Sigmoid colon (tissue), 6 donors: ENCODE measurements at regions not wholly inside any gene's neighbourhood (a gene's known extent, or its start where the extent isn't known, plus 50 kb on each side); places are given as distances from the start of the nearest gene placed in this dataset.

Experiments used
- DNase-seq: peaks from one replicate; pipeline ENCODE4 v3.0.0-alpha.2; 2019
- H3K27ac ChIP-seq, 4 donors: fragments of 200-600 bp; sonication (generic); one replicate each; pipeline ENCODE4 v1.5.1; 2016 to 2019; ENCODE audit warnings: mild to moderate bottlenecking in 1 of 4
- H3K27me3 ChIP-seq, 3 donors: fragments of 200-600 bp; sonication (generic); one replicate each; pipeline ENCODE4 v1.5.1; 2019; ENCODE audit warnings: mild to moderate bottlenecking in 1 of 3
- H3K36me3 ChIP-seq, 4 donors: fragments of 200-600 bp; sonication (generic); one replicate each; pipeline ENCODE4 v1.5.1; 2016 to 2019
- H3K4me1 ChIP-seq, 4 donors: fragments of 200-600 bp; sonication (generic); one replicate each; pipeline ENCODE4 v1.5.1; 2017 to 2019
- H3K4me3 ChIP-seq, 4 donors: fragments of 200-600 bp; sonication (generic); one replicate each; pipeline ENCODE4 v1.5.1; 2017 to 2019; ENCODE audit warnings: mild to moderate bottlenecking in 2 of 4, moderate library complexity in 1 of 4
- H3K9me3 ChIP-seq, 4 donors: fragments of 200-600 bp in 3 of 4; sonication (generic) in 3 of 4; one replicate each; pipeline versions ENCODE4 v1.5.1 to v1.6.1; 2013 to 2019
- EP300 ChIP-seq, 4 donors: sonication (generic); formaldehyde crosslinking; IDR thresholded peaks; one replicate each; pipeline ENCODE4 v1.6.1; 2017; ENCODE audit warnings: antibody characterized with exemption in 4 of 4
- POLR2A ChIP-seq, 2 donors: fragments of 450-650 bp; IDR thresholded peaks; one replicate each; pipeline ENCODE4 v1.6.1; 2016; ENCODE audit warnings: antibody characterized with exemption in 2 of 2, mild to moderate bottlenecking in 2 of 2, moderate library complexity in 2 of 2
- POLR2AphosphoS5 ChIP-seq, 4 donors: sonication (generic); formaldehyde crosslinking; IDR thresholded peaks; one replicate each; pipeline ENCODE4 v1.6.1; 2017; ENCODE audit warnings: antibody characterized with exemption in 4 of 4
- WGBS, 2 donors: extraction: QIAGEN DNeasy Blood & Tissue Kit; methylation state at CpG; one replicate each; pipeline ENCODE4 v1.1.7; 2013; 5-methylcytosine and 5-hydroxymethylcytosine counted together
- intact Hi-C: fragments of 100-400 bp; cut with DNase I; formaldehyde crosslinking; loops from one replicate; pipeline ENCODE4 v1.15.1; 2023
- TF ChIP-seq, protein P1 (sequence below), 4 experiments: fragments of 450-650 bp in 3 of 4; fragments of 200-600 bp in 1 of 4; IDR thresholded peaks; one replicate each; pipeline ENCODE4 v1.5.1; 2016 to 2019; ENCODE audit warnings: antibody characterized with exemption in 4 of 4, mild to moderate bottlenecking in 3 of 4, moderate library complexity in 2 of 4
- donor health status: healthy with polysubstance abuse.
- donor health status: healthy.

DNA sequence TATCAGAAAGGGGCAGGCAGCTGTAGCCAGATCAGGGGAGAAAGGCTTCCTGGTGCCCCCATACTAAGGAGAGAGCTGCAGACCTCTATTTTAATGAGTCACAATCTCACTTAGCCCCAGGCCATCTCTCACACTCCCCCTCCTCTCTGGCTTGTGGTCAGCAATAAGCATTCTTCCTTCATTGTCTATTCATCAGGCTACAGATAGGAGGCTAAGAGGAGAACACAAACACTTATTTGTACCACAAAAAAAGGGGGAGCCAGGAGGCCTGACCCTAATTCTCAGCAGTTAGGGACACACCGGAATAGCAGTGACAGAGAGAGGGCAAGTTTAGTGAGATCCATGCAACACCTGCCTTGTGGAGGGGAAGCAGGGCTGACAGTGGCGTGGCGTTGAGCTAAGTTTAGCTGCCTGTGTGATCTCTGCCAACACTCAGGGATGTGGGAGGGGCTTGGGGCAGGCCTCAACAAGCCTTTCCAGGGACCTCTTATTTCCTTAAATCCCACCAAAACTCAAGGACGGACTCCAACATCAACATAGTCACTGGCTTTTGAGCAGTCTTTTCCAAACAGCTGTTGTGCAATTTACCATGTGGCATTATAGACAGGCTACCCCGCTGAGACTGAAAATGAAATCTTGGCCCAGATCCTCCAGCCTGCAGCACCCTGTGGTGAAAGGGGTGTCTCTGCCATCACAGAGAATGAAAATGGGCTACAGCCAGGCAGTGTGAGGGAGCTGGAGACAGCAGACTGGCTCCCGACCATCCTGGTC lies 191.9 kb upstream of the TSC22D2 start:
- no peaks in the 10 kb centered on the region for H3K36me3 ChIP-seq
- WGBS, 2 donors: 72 to 80% methylated on average over 6 of the region's 6 CpGs
- intact Hi-C loops: no loop called here
- no peak for DNase-seq
- peak overlapping the region in 2 of 4 donors; percentile 39 to 48 for H3K27ac ChIP-seq
- no peaks in the 10 kb centered on the region for H3K27me3 ChIP-seq
- no peak overlapping the region for H3K4me3 ChIP-seq
- H3K9me3 ChIP-seq: peaks cover 0 to 2% (median 1%) of the 10 kb centered on the region in 4 donors
- TF ChIP-seq EP300 (IDR thresholded peaks at IDR 0.05) (no peak), POLR2A (IDR thresholded peaks at IDR 0.05) (no peak), POLR2AphosphoS5 (IDR thresholded peaks at IDR 0.05) (no peak)
- TF ChIP-seq, protein P1, sequence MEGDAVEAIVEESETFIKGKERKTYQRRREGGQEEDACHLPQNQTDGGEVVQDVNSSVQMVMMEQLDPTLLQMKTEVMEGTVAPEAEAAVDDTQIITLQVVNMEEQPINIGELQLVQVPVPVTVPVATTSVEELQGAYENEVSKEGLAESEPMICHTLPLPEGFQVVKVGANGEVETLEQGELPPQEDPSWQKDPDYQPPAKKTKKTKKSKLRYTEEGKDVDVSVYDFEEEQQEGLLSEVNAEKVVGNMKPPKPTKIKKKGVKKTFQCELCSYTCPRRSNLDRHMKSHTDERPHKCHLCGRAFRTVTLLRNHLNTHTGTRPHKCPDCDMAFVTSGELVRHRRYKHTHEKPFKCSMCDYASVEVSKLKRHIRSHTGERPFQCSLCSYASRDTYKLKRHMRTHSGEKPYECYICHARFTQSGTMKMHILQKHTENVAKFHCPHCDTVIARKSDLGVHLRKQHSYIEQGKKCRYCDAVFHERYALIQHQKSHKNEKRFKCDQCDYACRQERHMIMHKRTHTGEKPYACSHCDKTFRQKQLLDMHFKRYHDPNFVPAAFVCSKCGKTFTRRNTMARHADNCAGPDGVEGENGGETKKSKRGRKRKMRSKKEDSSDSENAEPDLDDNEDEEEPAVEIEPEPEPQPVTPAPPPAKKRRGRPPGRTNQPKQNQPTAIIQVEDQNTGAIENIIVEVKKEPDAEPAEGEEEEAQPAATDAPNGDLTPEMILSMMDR (IDR thresholded peaks at IDR 0.05): no peak
- H3K4me1 ChIP-seq: peaks cover 0 to 18% (median 14%) of the 10 kb centered on the region in 4 donors

DNA sequence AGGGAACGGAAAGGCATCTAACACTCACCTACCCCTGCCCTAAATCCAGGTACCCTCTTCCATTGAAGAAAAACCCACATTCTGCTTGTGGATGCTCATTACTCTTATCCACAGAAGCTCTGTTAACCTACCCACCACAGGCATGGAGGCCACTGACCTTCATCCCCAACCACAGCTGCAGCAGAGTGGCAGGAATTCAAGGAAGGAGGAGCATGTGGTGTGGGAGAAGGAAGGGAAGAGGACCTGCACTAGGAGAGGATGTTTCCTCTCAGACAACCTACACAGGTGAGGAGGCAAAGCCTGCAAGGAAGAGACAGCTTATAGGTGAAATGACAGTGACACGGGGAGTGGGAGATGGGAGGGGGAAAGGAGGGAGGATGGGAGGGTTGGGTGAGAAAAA lies 192.5 kb upstream of the TSC22D2 start:
- DNase-seq: no peak
- H3K4me1 ChIP-seq: peaks cover 0 to 12% (median 9%) of the 10 kb centered on the region in 4 donors
- H3K4me3 ChIP-seq: no peak overlapping the region
- no peaks in the 10 kb centered on the region for H3K27me3 ChIP-seq
- TF ChIP-seq POLR2A (IDR thresholded peaks at IDR 0.05): no peak
- no peak for TF ChIP-seq POLR2AphosphoS5 (IDR thresholded peaks at IDR 0.05)
- TF ChIP-seq EP300 (IDR thresholded peaks at IDR 0.05): no peak
- TF ChIP-seq, protein P1 (IDR thresholded peaks at IDR 0.05): no peak
- WGBS, 2 donors: 87 to 88% methylated on average over 2 of the region's 2 CpGs
- H3K36me3 ChIP-seq: no peaks in the 10 kb centered on the region
- peak overlapping the region in 1 of 4 donors; percentile 48 for H3K27ac ChIP-seq
- intact Hi-C loops: no loop called here
- H3K9me3 ChIP-seq: peaks cover 0 to 2% (median 1%) of the 10 kb centered on the region in 4 donors

DNA sequence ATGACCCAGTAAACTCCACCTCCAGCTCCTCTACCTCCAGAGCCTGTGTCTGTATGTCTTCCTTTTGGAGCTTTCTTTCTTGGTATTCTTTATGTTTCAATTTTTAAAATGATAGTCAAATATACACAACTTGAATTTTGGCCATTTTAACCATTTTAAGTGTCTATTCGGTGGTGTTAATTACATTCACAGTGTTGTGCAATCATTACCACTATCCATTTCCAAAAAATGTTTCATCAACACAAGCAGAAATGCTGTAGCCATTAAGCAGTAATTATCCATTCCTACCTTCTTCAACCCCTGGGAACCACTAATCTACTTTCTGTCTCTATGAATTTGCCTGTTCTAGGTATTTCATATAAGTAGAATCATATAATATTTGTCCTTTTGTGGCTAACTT lies 194.5 kb upstream of the TSC22D2 start:
- Histone ChIP-seq H3K36me3 (no peaks in the 10 kb centered on the region), H3K4me3 (no peak overlapping the region), H3K4me1 (peaks cover 0 to 12% (median 9%) of the 10 kb centered on the region in 4 donors), H3K9me3 (peaks cover 0 to 2% (median 1%) of the 10 kb centered on the region in 4 donors), H3K27ac (no peak overlapping the region), H3K27me3 (no peaks in the 10 kb centered on the region)
- DNase-seq: no peak
- intact Hi-C loops: no loop called here
- TF ChIP-seq POLR2AphosphoS5 (IDR thresholded peaks at IDR 0.05): no peak
- TF ChIP-seq, protein P1 (IDR thresholded peaks at IDR 0.05): no peak
- no peak for TF ChIP-seq EP300 (IDR thresholded peaks at IDR 0.05)
- no peak for TF ChIP-seq POLR2A (IDR thresholded peaks at IDR 0.05)
- 76 to 87% methylated on average over 1 of the region's 1 CpG for WGBS, 2 donors

DNA sequence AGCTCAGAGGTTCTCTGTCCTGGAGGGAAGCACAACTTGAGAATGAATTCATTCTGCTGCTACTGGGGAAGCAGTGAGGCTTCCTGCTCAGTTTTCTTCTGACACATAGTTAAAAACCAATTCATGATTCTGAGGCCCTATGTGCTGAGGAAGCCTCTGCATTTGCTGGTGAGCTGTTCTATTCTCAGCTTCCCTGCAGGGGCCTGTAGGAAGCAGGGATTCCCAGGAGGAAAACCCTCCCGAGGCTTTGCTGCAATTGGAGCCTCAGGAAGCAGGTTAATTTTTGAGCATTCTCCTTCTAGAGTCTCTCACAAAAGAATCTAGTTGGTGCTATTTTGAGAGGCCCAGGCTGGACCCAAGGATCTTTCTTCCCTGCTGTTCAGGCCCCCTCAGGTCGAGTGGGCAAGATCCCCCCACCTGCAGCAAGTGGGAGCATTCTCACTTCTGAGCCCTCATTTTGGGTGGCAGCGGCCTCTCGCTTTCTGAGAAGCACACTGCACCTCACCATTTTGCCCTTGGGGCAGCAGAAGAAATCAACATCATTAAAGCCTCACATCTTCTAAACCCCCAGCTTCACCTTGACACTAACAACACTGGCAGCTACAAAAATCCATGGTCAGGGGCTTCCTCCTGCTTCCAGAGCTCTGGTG lies 197.5 kb upstream of the TSC22D2 start:
- H3K4me1 ChIP-seq: peaks cover 0 to 1% (median 0%) of the 10 kb centered on the region in 4 donors
- no peak overlapping the region for H3K27ac ChIP-seq
- no peak for DNase-seq
- no peaks in the 10 kb centered on the region for H3K27me3 ChIP-seq
- no peak overlapping the region for H3K4me3 ChIP-seq
- WGBS, 2 donors: 77 to 79% methylated on average over 4 of the region's 4 CpGs
- TF ChIP-seq, protein P1 (IDR thresholded peaks at IDR 0.05): no peak
- no peak for TF ChIP-seq POLR2AphosphoS5 (IDR thresholded peaks at IDR 0.05)
- TF ChIP-seq POLR2A (IDR thresholded peaks at IDR 0.05): no peak
- no peak for TF ChIP-seq EP300 (IDR thresholded peaks at IDR 0.05)
- H3K9me3 ChIP-seq: no peaks in the 10 kb centered on the region
- no peaks in the 10 kb centered on the region for H3K36me3 ChIP-seq
- intact Hi-C loops: no loop called here
